RKO (cell line): ENCODE measurements at regions not wholly inside any gene's neighbourhood (a gene's known extent, or its start where the extent isn't known, plus 50 kb on each side); places are given as distances from the start of the nearest gene placed in this dataset.

Source experiments
- DNase-seq: peaks from one replicate; pipeline ENCODE4 v3.0.0-alpha.2; 2016; ENCODE audit warnings: low spot score

- no peak for DNase-seq
Observed at GRCh38 chr9:107989544-107989943, 500.0 kb upstream of the KLF4 start.

GRCh38 chr9:107989099-107989498 is 499.5 kb upstream of the KLF4 start:
- DNase-seq, result no peak

DNA sequence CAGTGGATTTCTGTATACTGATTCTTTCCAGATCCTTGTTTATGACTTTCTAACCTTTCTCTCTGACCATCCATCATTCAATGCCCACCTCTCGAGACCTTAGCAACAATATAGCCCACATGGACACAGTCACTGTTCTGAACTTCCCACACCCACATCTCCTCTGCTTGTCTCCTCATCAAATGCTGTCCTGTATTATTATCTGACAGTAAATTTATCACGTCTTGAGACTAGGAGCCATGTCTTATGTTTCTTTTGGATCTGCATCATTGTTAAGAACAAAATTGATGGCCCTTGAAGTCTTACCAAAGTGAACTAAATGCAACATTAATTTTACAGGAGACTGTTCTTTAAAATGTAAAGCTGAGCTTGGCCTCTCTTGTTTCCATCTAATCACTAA is 495.4 kb upstream of the KLF4 start:
- DNase-seq, result no peak

- DNase-seq, result no peak
Observed at GRCh38 chr9:107983762-107984161, 494.2 kb upstream of the KLF4 start.

- no peak for DNase-seq
Observed at GRCh38 chr9:107983181-107983603, 493.6 kb upstream of the KLF4 start.

GRCh38 chr9:107982745-107983144 is 493.2 kb upstream of the KLF4 start:
- no peak for DNase-seq

DNA sequence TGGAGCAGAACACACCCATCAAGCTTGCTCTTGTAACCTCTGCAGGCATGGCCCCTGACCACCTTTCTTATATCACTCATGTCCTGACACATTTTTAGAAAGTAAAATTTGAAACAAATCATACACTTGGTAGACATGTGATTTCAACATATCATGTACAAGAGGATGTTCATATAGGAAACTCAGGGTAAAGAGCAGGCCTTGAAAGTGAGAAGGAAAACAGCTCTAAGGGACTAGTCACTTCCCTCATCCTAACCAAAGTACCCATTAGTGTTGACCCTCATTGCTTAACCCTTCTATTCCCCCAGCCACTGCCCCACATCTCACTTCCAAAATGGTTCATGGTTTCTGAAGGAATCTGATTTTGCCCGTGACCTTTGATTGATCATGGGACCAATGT is 492.4 kb upstream of the KLF4 start:
- DNase-seq, result no peak

DNA sequence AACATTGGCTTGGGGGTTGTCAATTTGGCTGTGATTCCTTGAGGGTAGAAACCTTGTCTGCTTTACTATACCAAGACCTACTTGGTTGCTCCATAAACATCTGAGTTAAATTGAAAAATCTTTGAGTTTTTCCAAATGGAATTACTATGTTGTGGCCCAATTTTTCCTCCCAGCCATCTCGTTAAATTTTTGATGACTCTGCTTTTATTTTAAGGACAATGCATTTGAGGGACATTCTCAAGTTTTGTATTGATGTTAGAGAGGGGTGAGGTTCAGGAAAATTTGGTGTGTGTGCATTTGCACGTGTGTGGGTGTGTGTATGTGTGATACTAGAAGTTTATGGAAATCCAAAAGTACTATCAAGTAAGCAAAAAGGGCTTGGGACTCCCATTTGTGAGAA is 491.4 kb upstream of the KLF4 start:
- DNase-seq, result no peak

DNA sequence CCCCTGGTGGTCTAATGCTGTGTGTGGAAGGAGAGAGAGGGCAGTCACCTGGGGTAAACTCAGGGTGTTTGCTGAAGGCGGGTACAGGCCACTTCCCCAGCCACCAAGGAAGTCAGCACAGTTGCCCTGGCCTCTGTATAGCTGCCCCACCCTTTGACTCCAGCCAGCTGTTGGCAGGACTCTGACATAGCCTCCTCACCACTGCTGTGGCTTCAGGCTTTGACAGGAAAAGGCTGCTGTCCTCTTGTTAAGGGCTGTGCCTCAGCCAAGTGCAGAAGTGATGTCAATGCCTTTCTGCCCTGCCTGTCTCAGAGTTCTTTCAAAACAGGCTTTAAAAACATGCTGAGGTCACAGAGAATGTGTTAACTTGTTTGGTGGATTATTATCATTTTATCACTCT is 487.2 kb upstream of the KLF4 start:
- no peak for DNase-seq

GRCh38 chr9:107975426-107976010 is 485.9 kb upstream of the KLF4 start:
- no peak for DNase-seq

DNA sequence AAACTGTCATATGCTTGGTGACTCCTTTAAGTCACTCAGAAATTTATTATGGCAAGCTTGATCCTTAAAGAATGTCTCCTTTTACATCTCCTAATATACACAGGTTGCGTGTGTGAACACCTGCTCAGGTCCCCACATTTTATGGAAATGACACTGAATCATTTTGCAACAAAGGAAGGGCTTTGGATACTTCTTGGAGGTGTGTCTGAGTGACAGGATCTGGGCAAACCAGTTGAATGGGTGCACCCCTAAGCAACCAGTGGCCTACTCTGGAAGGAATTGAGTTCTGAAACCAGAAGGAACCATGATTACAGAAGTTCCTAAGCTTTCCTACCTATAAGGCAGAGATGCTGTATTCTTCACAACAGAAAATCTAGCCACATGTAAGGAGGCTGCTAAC is 483.9 kb upstream of the KLF4 start:
- DNase-seq, result no peak

- no peak for DNase-seq
Observed at GRCh38 chr9:107972346-107972745, 482.8 kb upstream of the KLF4 start.

- no peak for DNase-seq
Observed at GRCh38 chr9:107971241-107971640, 481.7 kb upstream of the KLF4 start.

DNA sequence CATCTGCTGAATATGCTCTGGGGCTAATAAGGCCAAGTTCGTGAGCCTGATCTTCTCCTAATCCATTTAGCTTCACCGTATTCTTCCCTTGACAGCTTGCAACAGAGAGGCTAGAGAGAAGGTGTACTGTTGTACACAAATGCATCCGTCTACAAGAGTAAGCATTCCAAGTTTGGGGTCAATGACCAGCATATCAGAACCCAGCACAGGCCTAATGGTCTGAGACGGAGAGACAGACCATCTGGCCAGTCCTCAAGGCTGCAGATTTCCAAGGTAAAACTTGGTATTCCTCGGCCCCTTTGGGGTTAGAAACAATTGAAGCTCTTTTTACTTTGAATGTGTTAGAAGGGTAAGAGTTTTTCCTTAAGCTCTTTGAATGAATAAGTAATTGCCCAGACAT is 481.2 kb upstream of the KLF4 start:
- DNase-seq, result no peak

DNA sequence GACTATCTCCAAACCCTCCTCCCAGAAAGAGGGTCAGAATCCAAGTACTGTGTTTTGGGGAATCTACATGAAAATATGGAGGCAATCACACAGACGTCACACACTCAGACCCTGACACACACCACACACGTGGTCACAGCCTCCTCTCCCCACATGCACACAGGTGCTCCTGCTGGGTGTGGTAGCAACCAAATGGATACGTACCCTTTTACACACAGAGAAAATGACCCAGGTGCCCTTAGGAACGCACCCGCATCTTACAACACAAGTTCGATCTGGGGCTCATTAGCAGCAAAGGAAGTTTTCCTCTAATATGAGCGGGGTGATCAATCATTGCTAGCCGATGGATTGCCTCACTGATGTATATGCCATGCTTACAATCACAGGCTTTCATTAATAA is 480.2 kb upstream of the KLF4 start:
- DNase-seq, result no peak

DNA sequence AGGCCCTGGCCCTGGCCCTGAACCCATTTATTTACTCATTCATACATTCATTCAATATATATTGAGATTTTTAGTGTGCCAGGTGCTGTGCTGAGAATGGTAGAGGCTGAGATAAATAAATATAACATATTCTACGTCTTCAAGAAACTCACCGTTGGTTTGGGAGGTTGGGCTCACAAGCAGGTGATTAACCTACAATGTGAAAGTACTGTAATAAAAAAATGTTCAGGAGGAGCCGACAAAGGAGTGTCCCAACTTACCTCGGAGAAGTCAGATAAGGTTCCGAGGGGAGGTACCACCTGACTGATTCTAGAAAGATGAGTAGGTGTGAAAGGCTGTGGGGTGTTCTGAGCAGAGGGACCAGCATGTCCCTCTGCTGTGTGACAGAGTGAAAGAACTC is 479.6 kb upstream of the KLF4 start:
- DNase-seq, result no peak

DNA sequence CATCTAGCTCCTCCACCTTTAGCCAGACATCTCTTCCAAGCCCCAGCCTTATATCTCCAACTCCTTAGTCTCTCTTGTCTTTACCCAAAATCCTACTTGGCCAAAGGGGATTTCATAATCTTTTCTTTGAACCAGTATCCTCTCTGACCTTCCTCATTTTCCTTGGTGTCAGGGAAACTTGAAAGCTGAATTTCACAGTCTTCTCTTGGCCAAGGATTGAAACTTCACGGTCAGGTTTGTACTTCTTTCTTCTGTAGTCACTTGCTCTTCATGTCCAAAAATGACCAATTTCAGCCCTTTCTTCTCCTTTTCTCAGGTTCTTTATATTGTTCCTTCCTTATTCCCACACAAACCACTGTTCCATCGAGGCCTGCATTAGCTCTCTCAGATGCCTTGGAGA is 473.7 kb upstream of the KLF4 start:
- DNase-seq, result no peak

- no peak for DNase-seq
Observed at GRCh38 chr9:107960916-107961315, 471.3 kb upstream of the KLF4 start.

DNA sequence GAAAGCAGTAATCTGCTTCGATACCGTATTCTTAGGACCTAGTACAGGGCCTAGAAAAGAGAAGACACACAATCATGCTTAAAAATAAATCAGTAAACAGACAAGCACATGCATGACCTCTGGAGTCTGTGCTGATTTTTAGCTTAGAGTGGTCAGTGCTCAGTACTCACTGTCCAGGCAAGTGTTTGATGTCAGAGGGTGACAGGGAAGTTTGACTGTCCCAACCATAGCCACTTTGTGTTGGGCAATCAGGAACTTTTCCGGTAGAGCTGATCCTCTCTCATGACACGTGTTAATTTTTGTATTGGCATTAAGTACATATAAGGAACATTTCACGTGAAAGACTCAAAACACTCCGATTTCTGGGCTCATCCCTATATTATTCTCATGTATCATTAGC is 464.7 kb upstream of the KLF4 start:
- DNase-seq, result no peak

DNA sequence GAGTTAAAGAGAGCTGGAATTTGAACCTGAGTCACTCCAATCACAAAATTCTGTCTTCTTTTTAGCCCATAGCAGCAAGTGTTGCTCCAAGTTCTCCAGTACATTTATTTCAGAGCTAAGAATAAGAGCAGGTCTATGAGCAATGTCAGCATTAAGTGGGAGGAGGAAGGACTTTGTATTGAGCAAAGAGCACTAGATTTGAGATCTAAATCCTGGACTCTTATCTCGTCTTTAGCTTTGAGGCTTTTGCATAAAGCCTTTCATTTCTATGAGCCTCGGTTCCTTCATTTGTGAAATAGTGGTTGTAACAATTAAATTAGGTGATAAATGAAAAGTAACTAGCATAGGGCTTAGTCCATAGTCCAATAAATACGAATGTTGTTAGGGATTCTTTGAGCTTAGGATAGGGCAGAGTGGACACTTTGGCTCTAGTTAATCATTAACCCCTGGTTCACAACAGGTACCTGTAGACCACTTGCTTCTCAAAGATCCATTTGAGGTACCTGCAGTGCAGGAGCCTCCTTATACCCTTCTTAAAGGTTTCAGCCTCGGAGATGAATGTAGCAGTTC is 464.1 kb upstream of the KLF4 start:
- no peak for DNase-seq

GRCh38 chr9:107952773-107953172 is 463.2 kb upstream of the KLF4 start:
- DNase-seq, result peak; percentile 45

DNA sequence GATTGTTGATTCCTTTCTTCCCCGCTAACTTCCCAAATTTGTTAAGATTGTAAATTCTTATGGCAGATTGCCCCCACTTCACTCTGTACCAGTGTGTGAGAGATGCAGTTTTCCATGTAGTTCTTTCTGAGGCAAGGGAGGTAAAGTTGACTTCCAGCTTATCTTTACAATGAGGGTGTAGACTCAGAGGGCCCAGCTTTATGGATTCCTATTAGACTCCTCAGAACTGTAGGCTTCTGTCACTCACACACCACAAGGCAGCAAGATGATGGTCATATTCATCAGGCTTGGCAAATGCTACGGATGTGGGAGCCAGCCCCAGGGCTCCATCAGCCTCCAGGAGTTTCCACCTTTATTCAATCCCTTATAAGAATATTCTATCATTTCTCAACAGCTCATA is 461.9 kb upstream of the KLF4 start:
- DNase-seq, result no peak

DNA sequence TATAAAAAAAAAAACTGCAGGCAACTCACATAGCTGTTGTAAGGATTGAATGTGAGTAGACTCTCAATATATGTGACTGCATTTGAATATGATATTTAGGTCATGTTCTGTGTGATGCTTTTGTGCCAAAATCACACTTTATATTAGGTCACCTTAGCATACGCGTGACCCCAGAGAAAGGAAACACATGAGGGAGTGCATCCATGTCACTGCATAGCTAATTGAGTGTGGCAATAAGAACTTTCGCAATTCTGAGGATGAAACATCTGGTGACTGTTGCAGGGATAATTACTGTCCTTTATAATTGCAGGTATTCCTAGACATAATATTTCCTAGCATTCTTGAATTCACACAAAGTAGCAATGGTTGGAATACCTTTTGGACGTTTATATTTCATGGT is 459.5 kb upstream of the KLF4 start:
- DNase-seq, result no peak

DNA sequence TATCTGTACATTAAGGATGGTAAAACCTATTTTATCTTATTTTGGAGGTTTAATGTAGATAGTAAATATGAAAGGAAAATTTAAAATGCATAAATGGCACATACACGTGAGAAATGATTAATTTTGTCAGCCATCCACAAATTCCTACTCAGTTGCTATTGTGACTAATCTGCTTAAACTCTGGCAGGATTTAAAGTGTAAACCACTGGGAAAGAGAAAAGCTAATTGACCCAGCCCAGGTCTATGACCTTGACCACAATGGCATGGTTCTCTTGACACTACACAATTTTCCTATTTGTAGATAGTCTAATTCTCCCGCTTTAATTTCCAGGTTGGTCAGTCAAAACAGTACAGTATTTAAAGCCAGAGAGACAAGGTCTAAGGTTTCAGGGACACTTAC is 459.0 kb upstream of the KLF4 start:
- no peak for DNase-seq

DNA sequence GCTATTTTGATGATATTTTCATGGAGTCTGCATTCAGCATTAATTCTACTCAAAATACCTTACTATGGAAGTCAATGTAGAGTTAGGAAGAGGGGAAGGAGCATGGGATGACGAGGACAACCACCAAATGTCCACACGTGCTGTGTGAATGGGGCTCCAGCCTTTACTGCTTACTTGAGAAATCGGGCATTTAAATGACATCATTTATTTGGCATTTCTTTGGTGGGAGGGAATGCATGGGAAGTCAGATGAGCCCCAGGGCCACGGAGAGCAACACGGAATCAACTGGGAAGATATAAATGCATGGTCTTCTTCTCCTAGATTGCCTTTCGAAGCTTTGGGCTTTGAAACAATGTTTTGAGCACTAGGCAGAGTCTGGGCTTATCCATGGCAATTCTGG is 458.5 kb upstream of the KLF4 start:
- DNase-seq, result no peak
